Left lung (tissue), 4 donors: ENCODE measurements at regions not wholly inside any gene's neighbourhood (a gene's known extent, or its start where the extent isn't known, plus 50 kb on each side); places are given as distances from the start of the nearest gene placed in this dataset.

Experiments used
- ATAC-seq: fragments of 200-7000 bp; cut with Tn5 transposase; one replicate; pipeline ENCODE4 v1.9.1; 2020; ENCODE audit warnings: moderate library complexity
- DNase-seq, 4 donors: peaks; one replicate each; pipeline ENCODE4 v3.0.0-alpha.2; 2013 to 2020
- H3K27ac ChIP-seq, 2 donors: fragments of 200-600 bp; sonication (generic) in 1 of 2; one replicate each; pipeline versions ENCODE4 v1.5.0 to v1.8.0; 2020 to 2021
- H3K27me3 ChIP-seq, 2 donors: fragments of 200-600 bp; sonication (generic) in 1 of 2; one replicate each; pipeline versions ENCODE4 v1.5.0 to v1.8.0; 2020 to 2021
- H3K36me3 ChIP-seq, 2 donors: fragments of 200-600 bp; sonication (generic) in 1 of 2; one replicate each; pipeline versions ENCODE4 v1.5.0 to v1.8.0; 2020 to 2021
- H3K4me1 ChIP-seq, 2 donors: fragments of 200-600 bp; one replicate each; pipeline ENCODE4 v1.8.0; 2021
- H3K4me3 ChIP-seq, 2 donors: fragments of 200-600 bp; sonication (generic) in 1 of 2; one replicate each; pipeline versions ENCODE4 v1.5.0 to v1.8.0; 2020 to 2021; ENCODE audit warnings: mild to moderate bottlenecking in 1 of 2
- H3K9me3 ChIP-seq, 2 donors: fragments of 200-600 bp; sonication (generic) in 1 of 2; one replicate each; pipeline versions ENCODE4 v1.5.0 to v1.8.0; 2020 to 2021
- CTCF ChIP-seq, 2 donors: fragments of 200-600 bp; sonication (generic) in 1 of 2; IDR thresholded peaks; one replicate each; pipeline versions ENCODE4 v1.5.0 to v1.8.0; 2021; ENCODE audit warnings: antibody characterized with exemption in 2 of 2
- intact Hi-C, 2 donors: fragments of 100-400 bp; cut with DNase I; formaldehyde crosslinking; loops; one replicate each; pipeline versions ENCODE4 v1.11.2 to v1.14.2; 2022
- donor health status: DM: no; HTN: yes; CAD: no.
- donor health status: DM: no; HTN: no; CAD: no.

- no peaks in the 10 kb centered on the region for H3K4me1 ChIP-seq
- H3K36me3 ChIP-seq, result no peaks in the 10 kb centered on the region
- intact Hi-C loops, result no loop called here
- H3K4me3 ChIP-seq, result no peak overlapping the region
- TF ChIP-seq CTCF (IDR thresholded peaks at IDR 0.05), result no peak
- no peak overlapping the region for H3K27ac ChIP-seq
- H3K9me3 ChIP-seq, result no peaks in the 10 kb centered on the region
- ATAC-seq (no peak), DNase-seq (no peak)
- no peaks in the 10 kb centered on the region for H3K27me3 ChIP-seq
Observed at GRCh38 chr4:124514588-124514987, 197.9 kb downstream of the ANKRD50 start.

DNA sequence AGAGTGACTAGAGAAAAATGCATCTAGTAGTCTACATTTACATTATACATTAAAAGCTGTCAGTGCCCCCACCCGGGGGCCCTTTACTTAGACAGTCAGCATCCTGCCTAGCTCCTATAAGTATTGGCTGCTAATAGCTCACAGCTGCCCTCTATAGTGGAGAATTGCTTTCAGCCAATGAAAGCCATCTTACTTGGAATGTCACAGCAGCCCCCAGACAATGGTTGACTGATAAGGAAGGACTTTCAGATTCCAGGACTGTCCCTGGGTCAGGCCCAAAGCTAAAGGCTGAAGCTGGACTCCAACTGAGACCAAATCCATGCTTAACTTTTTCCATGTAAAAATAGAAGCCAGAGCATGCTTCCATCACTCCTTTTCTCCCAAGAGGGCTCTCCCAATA, 196.9 kb downstream of the ANKRD50 start:
- Histone ChIP-seq H3K4me1 (no peaks in the 10 kb centered on the region), H3K27me3 (no peaks in the 10 kb centered on the region), H3K9me3 (no peaks in the 10 kb centered on the region), H3K27ac (no peak overlapping the region), H3K36me3 (no peaks in the 10 kb centered on the region), H3K4me3 (no peak overlapping the region)
- DNase-seq (no peak), ATAC-seq (no peak)
- TF ChIP-seq CTCF (IDR thresholded peaks at IDR 0.05), result no peak
- intact Hi-C loops, result no loop called here

DNA sequence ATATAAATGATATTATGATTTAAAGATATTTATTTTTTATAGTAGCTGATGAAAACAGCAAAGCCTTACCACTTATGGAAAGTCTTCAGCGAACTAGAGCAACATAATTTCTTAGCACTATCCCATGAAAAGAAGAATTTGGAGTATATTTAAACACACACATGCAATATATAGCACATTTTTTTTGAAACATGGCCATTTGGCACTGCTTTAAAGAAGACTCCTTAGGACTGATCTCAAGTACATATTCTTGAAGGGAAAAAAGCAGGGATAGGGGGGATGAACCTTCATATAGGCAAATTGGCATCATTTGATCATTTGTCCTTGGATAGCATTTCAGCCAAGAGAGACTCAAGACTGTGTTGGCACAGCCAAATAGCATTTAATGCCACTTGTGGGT, 193.3 kb downstream of the ANKRD50 start:
- H3K27me3 ChIP-seq, result no peaks in the 10 kb centered on the region
- ATAC-seq (no peak), DNase-seq (no peak)
- H3K9me3 ChIP-seq, result peaks cover 0 to 4% of the 10 kb centered on the region in 2 donors
- TF ChIP-seq CTCF (IDR thresholded peaks at IDR 0.05), result no peak
- intact Hi-C loops, result no loop called here
- no peaks in the 10 kb centered on the region for H3K4me1 ChIP-seq
- no peaks in the 10 kb centered on the region for H3K36me3 ChIP-seq
- no peak overlapping the region for H3K27ac ChIP-seq
- H3K4me3 ChIP-seq, result no peak overlapping the region

- DNase-seq, result no peak
- Histone ChIP-seq H3K27me3 (no peaks in the 10 kb centered on the region), H3K4me1 (peaks cover 0 to 3% of the 10 kb centered on the region in 2 donors), H3K36me3 (no peaks in the 10 kb centered on the region), H3K9me3 (peaks cover 0 to 4% of the 10 kb centered on the region in 2 donors), H3K27ac (no peak overlapping the region), H3K4me3 (no peak overlapping the region)
- intact Hi-C loops, result no loop called here
- no peak for TF ChIP-seq CTCF (IDR thresholded peaks at IDR 0.05)
- no peak for ATAC-seq
Observed at GRCh38 chr4:124523816-124524215, 188.7 kb downstream of the ANKRD50 start.

- no peak for TF ChIP-seq CTCF (IDR thresholded peaks at IDR 0.05)
- ATAC-seq (no peak), DNase-seq (peak in 1 of 4 donors; percentile 47)
- intact Hi-C loops, result no loop called here
- Histone ChIP-seq H3K36me3 (no peaks in the 10 kb centered on the region), H3K4me1 (peaks cover 0 to 3% of the 10 kb centered on the region in 2 donors), H3K27ac (no peak overlapping the region), H3K27me3 (no peaks in the 10 kb centered on the region), H3K4me3 (no peak overlapping the region), H3K9me3 (peaks cover 0 to 4% of the 10 kb centered on the region in 2 donors)
Observed at GRCh38 chr4:124525524-124525923, 187.0 kb downstream of the ANKRD50 start.
